GM18505 (cell line): ENCODE measurements at regions not wholly inside any gene's neighbourhood (a gene's known extent, or its start where the extent isn't known, plus 50 kb on each side); places are given as distances from the start of the nearest gene placed in this dataset.
"Not testable (repeated sequence)": the region's sequence is repeated elsewhere in the genome, so short reads cannot be mapped to it uniquely, and the experiment has no call there.

Experiments
- ATAC-seq: cut with Tn5 transposase; IDR thresholded peaks from one replicate; pipeline ENCODE4 v1.9.1; 2021; ENCODE audit not compliant: unreplicated experiment
- POLR2A ChIP-seq: IDR thresholded peaks from 4 replicates; pipeline ENCODE4 v1.6.1; 2011; ENCODE audit warnings: borderline replicate concordance; ENCODE audit not compliant: insufficient read depth, insufficient read length; ENCODE audit errors: extremely low read depth

- ATAC-seq, result peak; percentile 86
- no peak for TF ChIP-seq POLR2A
Observed at GRCh38 chr5:118506217-118506852, 482.0 kb downstream of the DTWD2 start.

- not testable (repeated sequence) for ATAC-seq
Observed at GRCh38 chr5:118502232-118502631, 486.1 kb downstream of the DTWD2 start.

GRCh38 chr5:118491351-118491750 is 497.0 kb downstream of the DTWD2 start:
- no peak for TF ChIP-seq POLR2A
- no peak for ATAC-seq

- no peak for TF ChIP-seq POLR2A
- ATAC-seq, result no peak
Observed at GRCh38 chr5:118486647-118487225, 501.6 kb downstream of the DTWD2 start.

- no peak for TF ChIP-seq POLR2A
- ATAC-seq, result no peak
Observed at GRCh38 chr5:118479285-118479684, 509.1 kb downstream of the DTWD2 start.

- no peak for TF ChIP-seq POLR2A
- ATAC-seq, result no peak
Observed at GRCh38 chr5:118478852-118479251, 509.5 kb downstream of the DTWD2 start.

GRCh38 chr5:118468085-118468484 is 520.3 kb downstream of the DTWD2 start:
- TF ChIP-seq POLR2A, result no peak
- no peak for ATAC-seq

- no peak for ATAC-seq
- TF ChIP-seq POLR2A, result no peak
Observed at GRCh38 chr5:118467103-118467502, 521.2 kb downstream of the DTWD2 start.

- no peak for ATAC-seq
- TF ChIP-seq POLR2A, result no peak
Observed at GRCh38 chr5:118466418-118466817, 521.9 kb downstream of the DTWD2 start.

- not testable (repeated sequence) for ATAC-seq
Observed at GRCh38 chr5:118462276-118462675, 526.1 kb downstream of the DTWD2 start.

- no peak for ATAC-seq
- TF ChIP-seq POLR2A, result no peak
Observed at GRCh38 chr5:118461436-118461835, 526.9 kb downstream of the DTWD2 start.

- no peak for ATAC-seq
Observed at GRCh38 chr5:118459490-118459889, 528.9 kb downstream of the DTWD2 start.

GRCh38 chr5:118456085-118456484 is 532.3 kb downstream of the DTWD2 start:
- ATAC-seq, result no peak

More at GRCh38 chr5:118459490-118459889, 528.9 kb downstream of the DTWD2 start:
- no peak for TF ChIP-seq POLR2A

GRCh38 chr5:118451697-118452247 is 536.6 kb downstream of the DTWD2 start:
- no peak for TF ChIP-seq POLR2A

More at GRCh38 chr5:118456085-118456484, 532.3 kb downstream of the DTWD2 start:
- TF ChIP-seq POLR2A, result no peak

More at GRCh38 chr5:118451697-118452247, 536.6 kb downstream of the DTWD2 start:
- no peak for ATAC-seq
